Ectodermal cell (in vitro differentiated cells): ENCODE measurements at regions not wholly inside any gene's neighbourhood (a gene's known extent, or its start where the extent isn't known, plus 50 kb on each side); places are given as distances from the start of the nearest gene placed in this dataset.

Source experiments
- H3K27ac ChIP-seq: 2 replicates; pipeline ENCODE4 v1.7.0; 2013; ENCODE audit warnings: mild to moderate bottlenecking, low read depth, low read length; ENCODE audit not compliant: insufficient read depth, poor library complexity, severe bottlenecking
- H3K27me3 ChIP-seq: 2 replicates; pipeline ENCODE4 v1.7.0; 2013; ENCODE audit warnings: mild to moderate bottlenecking, low read length; ENCODE audit not compliant: insufficient read depth, control insufficient read depth, poor library complexity, severe bottlenecking
- H3K36me3 ChIP-seq: one replicate; pipeline ENCODE4 v1.7.0; 2013; ENCODE audit warnings: low read length; ENCODE audit not compliant: control insufficient read depth, insufficient read depth
- H3K4me1 ChIP-seq: one replicate; pipeline ENCODE4 v1.7.0; 2013; ENCODE audit warnings: low read length; ENCODE audit not compliant: control insufficient read depth, insufficient read depth
- H3K4me3 ChIP-seq: 2 replicates; pipeline ENCODE4 v1.7.0; 2013; ENCODE audit warnings: low read depth, low read length, control low read depth; ENCODE audit not compliant: insufficient read depth
- H3K9me3 ChIP-seq: 2 replicates; pipeline ENCODE4 v1.7.0; 2013; ENCODE audit warnings: mild to moderate bottlenecking, low read length, moderate library complexity; ENCODE audit not compliant: control insufficient read depth
- WGBS, 2 experiments: methylation state at CpG; one replicate each; pipeline ENCODE4 v1.1.7; 2013; ENCODE audit warnings: missing lambda C conversion rate in 2 of 2; 5-methylcytosine and 5-hydroxymethylcytosine counted together

DNA sequence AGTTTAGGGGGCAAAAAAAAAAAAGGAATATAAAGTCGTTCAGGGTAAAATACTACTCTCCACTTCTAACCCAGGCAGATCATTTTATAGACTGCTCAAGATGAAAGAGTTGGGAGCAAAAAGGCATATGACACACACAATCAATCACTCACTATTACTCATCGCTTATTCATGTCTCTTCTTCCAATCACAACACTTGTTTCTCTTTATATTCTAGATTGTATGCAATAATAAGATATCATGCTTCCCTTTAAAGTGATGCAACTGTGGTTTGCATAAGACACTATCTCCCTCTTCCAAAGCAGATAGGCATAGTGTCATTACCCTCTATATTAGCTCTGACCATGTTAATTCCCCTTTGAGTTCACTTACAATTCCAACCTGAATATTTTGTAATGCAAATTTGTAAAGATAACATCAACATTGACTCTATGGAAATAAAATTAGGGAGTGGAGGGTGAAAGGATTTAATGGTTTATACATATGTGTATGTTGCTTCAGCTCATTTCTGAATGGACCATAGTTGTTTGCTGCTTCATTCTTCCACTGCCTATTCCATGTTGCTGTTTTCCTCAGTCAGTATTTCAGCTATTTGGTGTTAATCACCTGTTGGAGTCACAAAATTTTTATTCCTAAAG lies 154.9 kb upstream of the EPHA5 start:
- Histone ChIP-seq H3K9me3 (no peaks in the 10 kb centered on the region), H3K4me1 (no peaks in the 10 kb centered on the region), H3K4me3 (no peak overlapping the region), H3K27me3 (no peaks in the 10 kb centered on the region), H3K36me3 (no peaks in the 10 kb centered on the region), H3K27ac (no peak overlapping the region)
- WGBS, 2 experiments, result 89% methylated on average over 1 of the region's 2 CpGs; no CpG with 5 or more reads in 1 of the 2 experiments

DNA sequence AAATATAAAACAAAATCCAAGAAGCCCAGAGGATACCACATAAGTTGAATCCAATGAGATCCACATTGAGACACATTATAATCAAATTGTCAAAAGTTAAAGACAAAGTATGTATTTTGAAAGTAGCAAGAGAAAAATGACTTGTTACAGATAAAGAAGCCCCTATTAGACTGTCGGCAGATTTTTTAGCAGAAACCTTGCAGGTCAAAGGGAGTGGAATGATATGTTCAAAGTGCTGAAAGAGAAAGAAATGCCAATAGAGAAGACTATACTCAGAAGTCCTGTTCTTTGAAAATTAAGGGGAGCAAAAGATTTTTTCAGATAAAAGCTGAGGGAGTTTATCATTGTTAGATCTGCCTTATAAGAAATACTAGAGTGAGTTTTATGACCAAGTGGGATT lies 148.9 kb upstream of the EPHA5 start:
- WGBS, 2 experiments, result 91 to 98% methylated on average over 1 of the region's 1 CpG
- no peaks in the 10 kb centered on the region for H3K27me3 ChIP-seq
- no peaks in the 10 kb centered on the region for H3K9me3 ChIP-seq
- no peaks in the 10 kb centered on the region for H3K4me1 ChIP-seq
- H3K36me3 ChIP-seq, result no peaks in the 10 kb centered on the region
- no peak overlapping the region for H3K27ac ChIP-seq
- no peak overlapping the region for H3K4me3 ChIP-seq

GRCh38 chr4:65805936-65806335 lies 135.6 kb upstream of the EPHA5 start:
- H3K27ac ChIP-seq, result no peak overlapping the region
- no peaks in the 10 kb centered on the region for H3K4me1 ChIP-seq
- H3K9me3 ChIP-seq, result no peaks in the 10 kb centered on the region
- no peaks in the 10 kb centered on the region for H3K27me3 ChIP-seq
- H3K36me3 ChIP-seq, result no peaks in the 10 kb centered on the region
- H3K4me3 ChIP-seq, result no peak overlapping the region

- no peaks in the 10 kb centered on the region for H3K36me3 ChIP-seq
- H3K4me1 ChIP-seq, result no peaks in the 10 kb centered on the region
- no peak overlapping the region for H3K27ac ChIP-seq
- H3K9me3 ChIP-seq, result no peaks in the 10 kb centered on the region
- H3K4me3 ChIP-seq, result no peak overlapping the region
- no peaks in the 10 kb centered on the region for H3K27me3 ChIP-seq
- WGBS, 2 experiments, result 90 to 93% methylated on average over 14 of the region's 14 CpGs
These were observed 129.2 kb upstream of the EPHA5 start for GRCh38 chr4:65799513-65799912.

GRCh38 chr4:65798498-65799127 lies 128.3 kb upstream of the EPHA5 start:
- no peaks in the 10 kb centered on the region for H3K27me3 ChIP-seq
- H3K4me1 ChIP-seq, result no peaks in the 10 kb centered on the region
- no peaks in the 10 kb centered on the region for H3K9me3 ChIP-seq
- 95 to 100% methylated on average over 1 to 2 of the region's 2 CpGs for WGBS, 2 experiments
- no peak overlapping the region for H3K27ac ChIP-seq
- H3K36me3 ChIP-seq, result no peaks in the 10 kb centered on the region
- H3K4me3 ChIP-seq, result no peak overlapping the region

DNA sequence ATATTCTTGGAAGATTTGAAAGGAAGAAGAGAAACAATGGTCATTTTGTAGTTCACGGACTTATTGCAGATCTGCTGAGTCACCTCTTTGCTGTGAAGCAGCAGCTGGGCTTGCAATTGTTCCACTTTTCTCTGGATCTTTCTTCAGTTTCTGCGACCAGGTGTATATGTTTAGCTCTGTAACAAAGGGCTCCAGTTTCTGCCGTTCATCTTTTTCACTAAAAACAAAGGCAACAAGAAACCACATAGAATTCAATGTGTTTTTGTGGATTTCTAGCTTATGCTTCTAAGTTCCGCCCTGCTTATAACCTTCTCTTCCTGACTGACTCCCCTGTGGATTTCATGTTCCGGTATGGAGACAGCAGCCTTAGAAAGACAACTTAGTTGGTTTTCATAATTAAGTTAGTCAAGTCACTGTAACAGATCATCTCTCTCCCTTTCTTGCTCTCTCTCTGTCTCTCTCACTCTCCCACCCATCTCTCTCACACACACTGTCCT lies 121.6 kb upstream of the EPHA5 start:
- 74% methylated on average over 5 of the region's 5 CpGs for WGBS, 2 experiments
- H3K27me3 ChIP-seq, result no peaks in the 10 kb centered on the region
- no peak overlapping the region for H3K4me3 ChIP-seq
- no peak overlapping the region for H3K27ac ChIP-seq
- no peaks in the 10 kb centered on the region for H3K9me3 ChIP-seq
- H3K4me1 ChIP-seq, result peaks cover 3% of the 10 kb centered on the region
- H3K36me3 ChIP-seq, result no peaks in the 10 kb centered on the region

DNA sequence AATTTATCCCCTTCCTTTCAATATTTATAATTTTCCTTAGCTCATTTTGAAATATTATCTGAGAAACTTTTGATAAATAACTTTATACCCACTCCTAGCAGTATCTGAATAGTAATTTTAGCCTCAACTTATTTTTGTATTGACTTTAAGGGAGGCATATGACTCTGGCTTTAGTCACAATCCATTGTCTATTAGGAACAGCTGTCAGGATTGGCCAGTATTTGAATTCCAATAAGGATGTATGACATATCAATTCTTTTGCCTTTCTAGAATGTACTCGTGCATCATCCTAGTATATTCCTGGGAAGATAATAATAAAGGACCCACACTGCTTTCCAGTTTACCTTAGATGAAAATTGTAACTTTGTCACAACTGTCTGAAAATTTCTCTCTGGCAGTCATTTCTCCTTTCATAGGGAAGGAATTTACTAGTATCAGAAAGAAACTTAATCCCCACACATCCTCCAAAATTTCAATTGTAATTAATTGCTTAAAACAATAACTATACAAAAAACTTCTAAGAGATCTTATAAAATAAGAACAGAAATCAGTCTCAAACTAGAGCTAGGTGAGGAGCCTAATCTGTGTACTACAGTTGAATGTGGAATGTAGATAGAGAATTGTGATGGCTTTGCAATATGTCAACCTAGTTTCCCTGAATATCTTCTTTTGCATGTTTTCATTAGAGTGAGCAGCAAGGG lies 121.0 kb upstream of the EPHA5 start:
- H3K4me3 ChIP-seq, result no peak overlapping the region
- WGBS, 2 experiments, result 60 to 91% methylated on average over 1 of the region's 1 CpG

DNA sequence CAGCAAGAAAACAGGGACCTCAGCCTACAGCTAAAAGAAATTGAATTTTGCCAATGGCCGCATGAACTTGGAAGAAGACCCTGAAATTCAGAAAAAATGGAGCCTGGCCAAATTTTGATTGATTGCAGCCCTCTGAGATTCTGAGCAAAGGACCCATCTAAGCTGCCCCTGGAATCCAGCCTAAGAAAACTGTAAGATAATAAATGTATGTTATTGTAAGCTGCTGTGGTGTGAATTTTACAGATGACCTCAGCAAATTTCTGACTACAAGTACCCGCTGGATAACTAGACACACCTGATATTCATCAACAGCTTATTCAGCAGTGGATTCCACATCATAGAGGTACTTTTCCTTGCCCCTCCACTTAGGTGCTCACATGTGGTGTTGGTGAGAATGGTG lies 119.5 kb upstream of the EPHA5 start:
- Histone ChIP-seq H3K4me3 (no peak overlapping the region), H3K4me1 (peaks cover 3% of the 10 kb centered on the region), H3K9me3 (no peaks in the 10 kb centered on the region), H3K27me3 (no peaks in the 10 kb centered on the region), H3K36me3 (no peaks in the 10 kb centered on the region), H3K27ac (no peak overlapping the region)
- 88 to 98% methylated on average over 2 of the region's 2 CpGs for WGBS, 2 experiments

More for the DNA sequence above, 121.0 kb upstream of the EPHA5 start:
- Histone ChIP-seq H3K9me3 (no peaks in the 10 kb centered on the region), H3K4me1 (peaks cover 3% of the 10 kb centered on the region), H3K27ac (no peak overlapping the region), H3K36me3 (no peaks in the 10 kb centered on the region), H3K27me3 (no peaks in the 10 kb centered on the region)

- Histone ChIP-seq H3K27ac (no peak overlapping the region), H3K4me3 (no peak overlapping the region), H3K4me1 (peaks cover 3% of the 10 kb centered on the region), H3K27me3 (no peaks in the 10 kb centered on the region), H3K36me3 (no peaks in the 10 kb centered on the region), H3K9me3 (no peaks in the 10 kb centered on the region)
- 94% methylated on average over 2 of the region's 2 CpGs for WGBS, 2 experiments
These were observed 119.1 kb upstream of the EPHA5 start for GRCh38 chr4:65789341-65789740.

DNA sequence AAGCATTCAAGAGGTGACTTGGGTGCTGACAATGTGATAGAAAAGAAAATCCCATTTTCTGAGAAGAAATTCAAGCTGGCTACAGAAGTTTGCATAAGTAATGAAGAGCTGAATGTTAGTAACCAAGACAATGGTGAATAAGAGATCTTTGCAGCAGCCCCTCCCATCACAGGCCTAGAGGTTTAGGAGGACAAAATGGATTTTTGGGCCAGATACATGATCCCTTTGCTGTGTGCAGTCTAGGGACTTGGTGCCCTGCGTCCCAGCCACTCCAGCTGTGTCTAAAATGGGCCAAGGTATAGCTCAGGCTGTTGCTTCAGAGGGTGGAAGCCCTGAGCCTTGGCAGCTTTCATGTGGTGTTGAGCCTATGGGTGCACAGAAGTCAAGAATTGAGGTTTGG lies 107.0 kb upstream of the EPHA5 start:
- Histone ChIP-seq H3K9me3 (no peaks in the 10 kb centered on the region), H3K27me3 (no peaks in the 10 kb centered on the region), H3K27ac (no peak overlapping the region), H3K36me3 (no peaks in the 10 kb centered on the region), H3K4me1 (no peaks in the 10 kb centered on the region), H3K4me3 (no peak overlapping the region)
- WGBS, 2 experiments, result 91 to 93% methylated on average over 1 of the region's 1 CpG
